ENCODE measurements at regions not wholly inside any gene's neighbourhood (a gene's known extent, or its start where the extent isn't known, plus 50 kb on each side); places are given as distances from the start of the nearest gene placed in this dataset.

GRCh38 chr11:128188346-128189004 is 398.9 kb downstream of the ETS1 start:
- no peak for ATAC-seq (ENCODE audit: poor library complexity)
- no peak for DNase-seq
- intact Hi-C loops (cut with DNase I), result no loop called here

DNA sequence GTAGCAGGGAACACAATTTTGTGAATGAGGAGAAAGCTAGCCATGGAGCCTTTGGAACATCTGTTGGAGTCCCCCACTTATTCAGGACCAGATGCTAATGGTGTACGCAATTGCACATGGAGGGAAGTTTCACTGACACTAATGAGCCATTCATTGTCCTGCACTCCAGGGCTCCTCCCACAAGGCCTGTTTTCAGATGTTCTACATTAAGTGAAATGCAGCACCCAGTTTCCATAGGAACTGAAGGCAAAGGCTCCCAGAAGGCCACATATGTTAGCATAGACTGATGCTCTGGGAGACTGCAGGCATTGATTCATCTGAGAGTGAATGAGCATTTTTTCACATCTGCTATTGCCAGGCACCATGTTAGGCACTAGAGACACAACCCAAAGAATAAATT is 399.5 kb downstream of the ETS1 start:
- ATAC-seq (ENCODE audit: poor library complexity), result no peak
- no peak for DNase-seq
- intact Hi-C loops (cut with DNase I), result no loop called here

DNA sequence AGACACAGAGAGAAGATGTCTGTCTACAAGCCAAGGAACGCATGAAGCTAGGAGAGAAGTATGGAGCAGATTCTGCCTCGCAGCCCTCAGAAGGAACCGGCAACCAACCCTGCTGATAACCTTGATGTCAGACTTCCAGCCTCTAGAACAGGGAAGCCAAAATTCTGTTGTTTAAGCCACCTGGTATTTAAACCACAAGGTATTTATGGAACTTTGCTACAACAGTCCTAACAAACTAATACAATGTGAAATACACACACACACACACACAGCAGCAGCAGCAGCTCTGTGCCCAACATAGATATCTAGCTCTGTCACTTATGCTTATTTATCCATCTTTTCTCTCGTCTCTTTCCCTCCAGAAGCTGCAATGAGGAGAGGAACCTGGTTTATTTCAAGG is 400.0 kb downstream of the ETS1 start:
- intact Hi-C loops (cut with DNase I), result no loop called here
- no peak for DNase-seq
- no peak for ATAC-seq (ENCODE audit: poor library complexity)

DNA sequence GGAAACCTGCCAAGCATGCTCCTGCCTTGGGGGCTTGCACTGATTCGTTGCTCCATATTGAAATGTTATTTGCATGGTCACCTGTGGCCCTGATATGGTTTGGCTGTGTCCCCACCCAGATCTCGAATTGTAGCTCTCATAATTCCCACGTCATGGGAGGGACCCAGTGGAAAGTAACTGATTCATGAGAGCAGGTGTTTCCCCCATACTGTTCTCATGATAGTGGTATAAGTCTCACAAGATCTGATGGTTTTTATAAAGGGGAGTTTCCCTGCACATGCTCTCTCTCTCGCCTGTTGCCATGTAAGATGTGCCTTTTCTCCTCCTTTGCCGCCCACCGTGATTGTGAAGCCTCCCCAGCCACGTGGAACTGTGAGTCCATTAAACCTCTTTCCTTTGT is 402.4 kb downstream of the ETS1 start:
- intact Hi-C loops (cut with DNase I), result no loop called here
- ATAC-seq (ENCODE audit: poor library complexity), result no peak

DNA sequence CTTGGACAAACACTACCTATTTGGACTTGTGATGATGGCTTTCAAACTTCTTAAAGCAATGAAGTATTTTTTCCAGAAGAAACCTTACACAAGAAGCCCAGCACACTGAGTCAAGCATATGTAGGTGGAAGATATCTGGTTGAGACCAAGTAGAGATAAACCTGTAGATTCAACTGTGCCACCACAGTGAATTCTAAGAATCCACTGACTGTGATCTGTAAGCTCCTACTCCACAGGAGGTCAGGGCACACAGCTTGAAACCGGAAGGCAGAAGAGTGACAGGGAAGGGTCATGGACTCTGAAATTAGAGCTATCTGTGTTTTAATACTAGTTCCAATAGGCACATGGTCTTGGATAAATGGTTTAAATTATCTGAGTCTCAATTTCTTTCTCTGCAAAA is 404.5 kb downstream of the ETS1 start:
- ATAC-seq (ENCODE audit: poor library complexity), result no peak
- intact Hi-C loops (cut with DNase I), result no loop called here
- no peak for DNase-seq

More for the DNA sequence above, 402.4 kb downstream of the ETS1 start:
- DNase-seq, result no peak

DNA sequence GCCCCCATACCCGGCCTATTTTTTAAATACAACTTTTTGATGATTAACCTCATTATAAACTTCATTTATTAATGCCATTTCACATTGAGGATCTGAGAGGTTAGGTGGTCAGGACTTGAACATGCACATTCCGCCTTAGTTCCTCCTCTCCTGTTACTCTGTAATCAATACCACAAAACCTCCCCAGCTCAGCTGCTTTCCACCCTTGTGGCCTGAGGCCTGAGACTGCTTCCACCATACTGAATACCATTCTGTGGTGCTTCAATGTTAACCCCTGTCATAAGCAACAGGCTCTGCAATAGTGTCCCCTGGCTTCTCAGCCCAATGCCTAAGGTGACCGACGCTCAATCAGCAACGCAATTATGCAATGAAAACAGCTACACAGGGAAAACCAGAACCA is 405.4 kb downstream of the ETS1 start:
- intact Hi-C loops (cut with DNase I), result no loop called here
- ATAC-seq (ENCODE audit: poor library complexity), result no peak
- no peak for DNase-seq

- intact Hi-C loops (cut with DNase I), result no loop called here
- no peak for DNase-seq
- ATAC-seq (ENCODE audit: poor library complexity), result no peak
These were observed 406.3 kb downstream of the ETS1 start for GRCh38 chr11:128181088-128181480.

DNA sequence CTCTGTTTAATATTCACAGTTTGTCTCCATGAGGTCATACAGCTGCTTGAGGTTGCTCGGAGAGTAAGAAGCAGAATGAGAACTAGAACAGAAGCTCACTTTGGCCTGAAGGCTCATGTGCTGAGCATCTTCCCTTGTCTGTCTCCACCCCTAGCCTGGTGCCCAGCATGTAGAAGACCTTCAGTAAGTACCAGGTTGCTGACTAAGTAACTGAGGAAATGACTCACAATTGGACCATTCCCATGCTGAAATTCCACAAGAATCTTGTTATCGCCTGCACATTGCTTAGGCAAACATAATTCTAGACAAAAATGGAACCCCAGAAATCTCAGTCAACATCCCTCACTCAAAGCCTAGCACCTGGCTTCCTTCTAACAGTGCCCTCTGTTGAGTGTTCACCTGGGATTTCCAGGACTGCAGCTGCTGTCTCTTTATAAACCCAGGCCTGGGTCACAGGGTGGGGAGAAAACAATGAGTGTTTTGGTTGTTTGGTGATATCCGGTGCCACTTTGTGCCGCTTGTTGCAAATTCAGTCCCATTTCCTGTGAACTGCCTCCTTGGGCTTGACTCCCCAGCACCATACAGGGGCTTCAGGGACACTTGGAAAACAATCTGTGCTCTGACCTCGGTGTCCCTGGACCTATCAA is 406.8 kb downstream of the ETS1 start:
- intact Hi-C loops (cut with DNase I), result no loop called here
- no peak for ATAC-seq (ENCODE audit: poor library complexity)
- DNase-seq, result no peak

- intact Hi-C loops (cut with DNase I), result no loop called here
- ATAC-seq (ENCODE audit: poor library complexity) (no peak), DNase-seq (no peak)
These were observed 407.8 kb downstream of the ETS1 start for GRCh38 chr11:128179512-128179911.

DNA sequence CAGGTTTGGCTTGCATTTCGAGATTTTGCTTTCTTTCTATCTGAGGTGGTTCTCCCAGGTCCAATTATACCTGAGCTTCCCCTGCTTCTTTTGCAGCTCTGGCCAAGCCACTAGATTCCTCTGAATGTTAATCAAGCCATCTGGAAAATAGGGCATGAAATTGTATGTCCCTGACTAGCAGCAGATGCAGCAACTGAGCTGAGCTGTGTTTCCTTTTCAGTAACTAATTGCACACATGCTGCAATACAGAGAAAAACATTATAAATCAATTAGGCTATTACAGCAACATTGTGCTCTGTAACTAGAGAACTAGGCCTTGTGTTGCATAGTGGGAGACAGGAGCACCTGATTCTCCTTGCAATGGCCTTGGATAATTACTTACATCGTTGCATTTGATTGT is 408.3 kb downstream of the ETS1 start:
- DNase-seq, result no peak
- intact Hi-C loops (cut with DNase I), result no loop called here

DNA sequence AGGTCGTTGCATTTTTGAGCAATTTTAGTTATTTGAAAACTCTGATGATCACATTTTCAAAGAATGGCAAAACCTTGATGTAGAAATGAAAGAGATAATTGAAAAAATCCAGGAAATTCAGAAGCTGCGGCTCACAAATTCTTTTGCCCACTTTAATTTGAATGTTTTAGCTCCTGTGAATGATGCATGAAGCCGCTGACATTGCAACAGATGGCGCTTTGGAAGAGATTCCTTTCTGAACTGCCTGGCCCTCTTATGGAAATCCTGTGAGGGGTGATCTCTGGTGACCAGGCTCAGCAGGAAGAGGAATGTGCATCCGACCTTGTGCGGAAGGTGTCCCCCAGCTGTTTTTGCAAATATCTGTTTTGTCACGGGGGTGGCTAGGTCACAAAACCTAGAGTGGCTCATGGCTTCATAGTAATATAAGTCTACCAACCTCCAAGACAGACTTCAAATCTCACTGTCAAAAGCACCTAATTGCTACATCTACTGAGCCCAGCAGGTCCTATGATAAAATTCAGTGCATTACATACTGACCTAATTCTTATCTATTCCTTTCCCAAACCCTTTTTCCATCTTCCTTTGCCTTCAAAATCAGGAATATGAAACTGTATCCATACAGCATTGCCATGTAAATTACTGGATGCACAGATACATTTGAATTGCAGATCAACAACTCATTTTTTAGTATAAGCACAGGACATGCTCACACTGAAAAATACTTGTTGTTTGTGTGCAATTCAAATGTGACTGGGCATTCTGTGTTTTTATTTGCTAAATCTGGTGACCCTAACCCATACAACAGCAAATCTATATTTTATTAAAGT is 412.7 kb downstream of the ETS1 start:
- intact Hi-C loops (cut with DNase I), result loop anchor here (5.0 kb wide), 2 partner anchors 118 to 658 kb away; no protein-coding TSS in a partner anchor
- ATAC-seq (ENCODE audit: poor library complexity) (no peak), DNase-seq (no peak)

More for the DNA sequence above, 408.3 kb downstream of the ETS1 start:
- no peak for ATAC-seq (ENCODE audit: poor library complexity)

DNA sequence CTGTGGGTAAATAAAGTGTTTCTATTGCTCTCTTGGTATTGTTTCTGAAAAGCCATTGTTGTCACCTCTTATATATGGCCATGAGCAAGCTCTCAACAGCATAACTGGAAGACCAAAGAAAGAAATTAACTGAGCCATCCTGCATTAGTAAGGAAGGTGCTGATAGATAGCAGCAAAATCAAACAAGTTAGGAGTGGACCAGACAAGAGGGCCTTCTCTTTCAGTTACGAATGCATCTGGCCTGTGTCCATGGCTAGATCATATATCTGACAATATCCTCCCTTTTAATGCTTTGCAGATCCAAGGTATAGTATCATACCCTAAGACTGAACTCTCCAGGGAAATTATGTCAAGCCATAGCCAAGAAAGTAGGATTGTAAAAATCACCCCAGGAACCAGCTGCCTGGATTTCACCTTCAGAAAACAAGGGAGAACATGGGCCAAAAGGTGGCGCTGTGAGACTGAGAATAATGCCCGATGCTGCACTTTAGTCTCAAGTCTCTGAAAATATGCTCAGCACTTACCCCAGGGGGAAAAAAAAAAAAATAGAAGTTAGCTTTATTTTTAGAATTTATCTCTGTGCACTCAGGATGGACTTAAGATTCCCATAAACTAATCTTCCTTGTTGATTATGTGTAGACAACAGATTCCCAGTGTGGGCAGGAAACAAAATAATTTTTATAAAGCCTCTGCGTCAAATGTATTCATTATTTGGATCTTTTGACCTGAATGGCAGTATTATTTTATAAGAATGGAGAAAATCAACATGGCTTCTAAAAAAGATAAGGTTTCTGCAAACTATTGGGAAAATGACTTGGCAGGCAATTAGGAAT is 415.1 kb downstream of the ETS1 start:
- intact Hi-C loops (cut with DNase I), result loop anchor here (2.0 to 5.0 kb wide), 3 partner anchors 120 to 660 kb away; no protein-coding TSS in a partner anchor
- peak; percentile 93 for ATAC-seq (ENCODE audit: poor library complexity)
- peak; percentile 86 for DNase-seq

GRCh38 chr11:128171506-128171905 is 415.9 kb downstream of the ETS1 start:
- ATAC-seq (ENCODE audit: poor library complexity) (no peak), DNase-seq (no peak)
- intact Hi-C loops (cut with DNase I), result loop anchor here (5.0 kb wide), 2 partner anchors 121 to 661 kb away; no protein-coding TSS in a partner anchor

- intact Hi-C loops (cut with DNase I), result no loop called here
- ATAC-seq (ENCODE audit: poor library complexity) (no peak), DNase-seq (no peak)
These were observed 421.8 kb downstream of the ETS1 start for GRCh38 chr11:128165572-128165971.

DNA sequence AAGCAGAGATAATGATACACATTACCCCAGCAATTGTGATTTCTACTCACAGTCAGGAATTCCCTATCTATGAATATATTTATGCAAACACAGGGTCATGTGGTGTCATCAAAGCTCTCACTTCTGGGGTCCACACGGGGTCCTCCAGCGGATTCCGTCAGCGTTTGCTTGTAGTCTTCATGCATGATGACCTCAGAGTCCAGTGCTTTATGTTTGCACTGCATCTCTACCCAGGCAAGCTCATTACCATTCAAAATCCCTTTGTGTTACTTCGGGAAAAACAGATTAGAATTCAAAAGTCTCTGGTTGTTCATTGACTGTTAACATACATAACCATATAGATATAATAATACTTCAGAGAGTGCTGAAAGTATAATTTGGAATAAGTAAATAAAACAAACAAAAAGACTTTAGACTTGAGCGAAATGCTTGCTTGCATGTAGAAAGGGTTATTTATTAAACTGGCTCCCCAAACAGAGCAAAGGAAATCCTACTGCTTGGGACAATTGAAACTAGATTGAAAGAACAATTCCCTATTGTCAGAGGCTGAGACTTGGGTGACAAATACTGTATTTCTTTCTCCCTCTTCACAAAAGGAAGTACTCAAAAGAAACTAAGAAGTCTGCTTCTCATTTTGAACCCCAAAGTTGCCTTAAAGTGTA is 423.1 kb downstream of the ETS1 start:
- DNase-seq (no peak), ATAC-seq (ENCODE audit: poor library complexity) (no peak)
- intact Hi-C loops (cut with DNase I), result no loop called here

- intact Hi-C loops (cut with DNase I), result no loop called here
- ATAC-seq (ENCODE audit: poor library complexity) (no peak), DNase-seq (no peak)
These were observed 425.4 kb downstream of the ETS1 start for GRCh38 chr11:128161994-128162393.

GRCh38 chr11:128161436-128161835 is 425.9 kb downstream of the ETS1 start:
- intact Hi-C loops (cut with DNase I), result no loop called here
- ATAC-seq (ENCODE audit: poor library complexity) (no peak), DNase-seq (no peak)

DNA sequence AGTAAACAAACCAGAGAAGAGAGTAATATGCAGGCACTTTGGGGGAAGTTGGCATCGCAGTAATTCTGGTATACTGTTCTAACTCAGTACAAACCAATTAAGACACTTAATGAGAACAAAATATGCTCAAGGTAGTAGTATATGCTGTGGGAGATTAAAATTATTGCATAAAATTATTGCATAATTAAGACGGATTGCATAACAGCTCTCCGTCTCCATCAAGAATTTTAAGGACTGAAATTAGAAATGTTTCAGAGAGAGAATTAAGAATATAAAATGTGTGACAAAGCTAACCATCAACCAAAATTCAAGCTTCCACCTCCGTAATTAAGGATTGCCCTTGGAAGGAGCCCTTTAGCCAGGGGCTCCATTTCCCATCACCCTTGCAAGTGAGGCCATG is 428.5 kb downstream of the ETS1 start:
- DNase-seq (no peak), ATAC-seq (ENCODE audit: poor library complexity) (no peak)
- intact Hi-C loops (cut with DNase I), result no loop called here
